ENCODE measurements at regions not wholly inside any gene's neighbourhood (a gene's known extent, or its start where the extent isn't known, plus 50 kb on each side); places are given as distances from the start of the nearest gene placed in this dataset.
A peak's percentile ranks its signal among the peaks of the same experiment; 100 is the strongest.
"Not testable (repeated sequence)": the region's sequence is repeated elsewhere in the genome, so short reads cannot be mapped to it uniquely, and the experiment has no call there.

DNA sequence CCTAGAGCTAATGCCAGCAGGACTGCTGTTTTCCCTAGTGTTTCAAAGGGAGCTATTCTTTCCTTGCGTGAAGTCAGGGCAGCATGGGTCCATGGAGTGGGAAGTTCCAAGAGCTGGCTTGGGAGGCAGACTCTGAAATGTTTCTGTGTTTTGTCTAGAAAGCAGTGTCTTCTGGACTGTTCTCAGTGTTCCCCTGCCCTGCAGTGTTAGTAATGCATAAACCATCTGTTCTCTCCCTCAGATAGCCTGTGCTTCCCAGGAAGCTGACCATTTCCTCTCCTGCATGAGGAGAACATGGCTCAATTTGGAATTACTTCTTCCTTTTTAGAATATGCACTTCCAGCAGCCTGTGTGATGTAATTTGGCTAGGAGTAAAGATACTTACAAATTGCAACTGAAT, 116.7 kb upstream of the CXCL13 start:
- Mint-ChIP-seq H3K9me3 (no peaks in the 10 kb centered on the region), H3K4me1 (no peaks in the 10 kb centered on the region), H3K27ac (no peak overlapping the region), H3K4me3 (no peak overlapping the region), H3K27me3 (peaks cover 37% of the 10 kb centered on the region)
- DNase-seq (no peak), ATAC-seq (no peak)

DNA sequence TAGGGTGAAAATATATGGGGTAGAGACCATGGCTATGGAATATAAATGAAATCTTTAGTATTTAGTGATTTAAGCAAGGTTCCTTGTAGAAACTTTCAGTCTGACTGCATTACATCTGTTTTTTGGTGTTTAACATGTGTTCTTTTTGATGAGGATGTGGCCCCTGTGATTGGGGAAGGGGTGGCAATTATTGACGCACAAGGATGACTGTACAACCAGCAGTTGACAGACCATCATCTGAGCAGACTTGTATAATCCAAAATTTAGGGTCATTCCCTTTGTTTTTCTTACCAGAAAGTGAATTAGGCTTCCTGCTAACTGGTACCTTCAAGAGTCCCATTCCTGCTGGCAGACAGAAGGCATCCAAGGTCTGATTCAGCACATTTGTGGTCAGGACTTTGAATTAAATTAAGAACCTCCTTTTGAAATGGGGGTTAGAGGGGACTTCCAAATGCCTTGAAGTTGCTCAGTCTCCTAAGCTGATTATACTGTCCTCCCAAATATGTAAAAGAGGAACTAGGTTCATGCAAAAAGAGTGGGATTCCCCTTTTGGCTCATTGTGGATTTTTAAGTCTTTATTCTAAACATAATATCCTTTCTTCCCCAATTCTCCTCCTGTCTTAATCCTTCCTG, 112.4 kb upstream of the CXCL13 start:
- H3K27ac Mint-ChIP-seq, result no peak overlapping the region
- peaks cover 33% of the 10 kb centered on the region for H3K27me3 Mint-ChIP-seq

DNA sequence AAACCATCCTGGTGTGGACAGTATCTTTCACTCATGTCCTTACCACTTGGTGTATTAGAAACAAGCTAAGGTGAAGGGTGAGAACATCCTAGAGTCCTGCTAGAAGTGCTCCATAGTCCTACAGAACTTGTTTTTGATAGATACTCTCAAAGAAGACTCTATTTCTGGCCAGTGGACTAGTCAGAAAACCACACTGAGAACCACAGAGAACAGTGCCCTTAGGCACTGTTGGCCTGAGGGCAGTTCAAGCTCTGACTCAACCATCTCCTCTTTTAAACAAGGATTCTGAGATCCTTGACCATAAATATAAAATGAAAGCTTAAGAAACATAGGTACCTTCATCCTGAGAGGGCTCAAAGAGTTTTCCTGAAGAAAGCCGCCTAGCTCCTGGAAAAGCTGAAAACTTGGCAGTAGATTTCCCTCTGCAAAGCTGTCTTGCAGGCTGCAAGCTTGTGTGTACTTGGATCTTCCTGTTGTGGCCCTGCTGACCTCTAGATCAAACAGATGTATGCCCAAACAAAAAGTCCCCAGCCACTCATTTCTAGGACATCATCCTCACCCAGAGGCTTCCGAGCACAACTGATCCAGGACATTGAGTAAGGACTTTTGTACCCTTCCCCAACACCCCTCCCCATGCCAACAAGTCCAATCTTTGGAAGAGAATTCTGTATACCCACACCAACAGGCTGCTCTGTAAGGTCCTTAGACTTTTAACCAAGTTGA, 111.6 kb upstream of the CXCL13 start:
- Mint-ChIP-seq H3K4me3 (no peak overlapping the region), H3K27ac (no peak overlapping the region), H3K27me3 (peaks cover 33% of the 10 kb centered on the region), H3K4me1 (no peaks in the 10 kb centered on the region), H3K9me3 (peaks cover 0 to 9% of the 10 kb centered on the region in 2 donors)
- ATAC-seq (no peak), DNase-seq (no peak)

More for the DNA sequence above, 112.4 kb upstream of the CXCL13 start:
- Mint-ChIP-seq H3K4me3 (no peak overlapping the region), H3K4me1 (no peaks in the 10 kb centered on the region), H3K9me3 (peaks cover 0 to 9% of the 10 kb centered on the region in 2 donors)
- DNase-seq (no peak), ATAC-seq (peak; percentile 40)

DNA sequence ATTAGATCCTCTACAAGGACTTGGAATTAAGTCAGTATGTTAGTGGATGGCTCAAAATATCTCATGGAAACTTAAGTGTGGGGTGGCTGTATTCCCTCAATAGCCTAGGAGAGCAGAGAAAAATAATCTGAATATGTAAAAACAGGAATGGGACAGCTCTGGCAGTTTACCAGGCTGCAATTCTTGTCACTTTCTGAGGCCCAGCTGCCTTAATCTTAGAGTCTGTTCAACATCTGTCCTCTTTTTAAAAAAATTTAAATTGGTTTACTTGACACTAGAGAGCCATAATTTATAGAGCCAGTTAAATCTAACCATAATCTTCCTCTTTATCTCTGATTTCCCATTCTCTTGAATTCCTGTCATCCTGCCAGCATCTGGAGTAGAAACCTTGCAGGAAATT, 109.2 kb upstream of the CXCL13 start:
- no peak for ATAC-seq
- H3K9me3 Mint-ChIP-seq, result peaks cover 0 to 9% of the 10 kb centered on the region in 2 donors
- no peak overlapping the region for H3K4me3 Mint-ChIP-seq
- H3K4me1 Mint-ChIP-seq, result no peaks in the 10 kb centered on the region
- H3K27me3 Mint-ChIP-seq, result peaks cover 38% of the 10 kb centered on the region
- no peak overlapping the region for H3K27ac Mint-ChIP-seq
- DNase-seq, result no peak

DNA sequence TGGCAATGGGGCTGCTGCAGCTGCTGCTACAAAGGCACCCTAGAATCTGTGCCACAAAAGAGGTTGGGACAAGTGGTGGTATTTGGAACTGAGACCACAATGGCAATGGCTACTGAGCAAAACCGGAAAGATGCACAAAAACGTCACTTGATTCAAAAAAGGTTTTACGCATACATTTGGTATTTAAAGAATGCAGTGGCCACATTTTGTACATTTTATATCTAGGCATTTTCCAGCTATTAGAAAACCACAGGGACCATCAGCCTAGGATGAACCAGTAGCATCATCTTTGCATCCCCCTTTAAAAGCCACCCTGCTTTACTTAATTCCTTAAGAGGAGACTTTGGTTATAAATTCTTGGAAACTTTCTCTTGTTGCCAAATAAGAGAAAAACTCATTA, 104.8 kb upstream of the CXCL13 start:
- DNase-seq (no peak), ATAC-seq (no peak)
- Mint-ChIP-seq H3K9me3 (peaks cover 0 to 5% of the 10 kb centered on the region in 2 donors), H3K4me3 (no peak overlapping the region), H3K27ac (no peak overlapping the region), H3K27me3 (peaks cover 30% of the 10 kb centered on the region), H3K4me1 (no peaks in the 10 kb centered on the region)

DNA sequence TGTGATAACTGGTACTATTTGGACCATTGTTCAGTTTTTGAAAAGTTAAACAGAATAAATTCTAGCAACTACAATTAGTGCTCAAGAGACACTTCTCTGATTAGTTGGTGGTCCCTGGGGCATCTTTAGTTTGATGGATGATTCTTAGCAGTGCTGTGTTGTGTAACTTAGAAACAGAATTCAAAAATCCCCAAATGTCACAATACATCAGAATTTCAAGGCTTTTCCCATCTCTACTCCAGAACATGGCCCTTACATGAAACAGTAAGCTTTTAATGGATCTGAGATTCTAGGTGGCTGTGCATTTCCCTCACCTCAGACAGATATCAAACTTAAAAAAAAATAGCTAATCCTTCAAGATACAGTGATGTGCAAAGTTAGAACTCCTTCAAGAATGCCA, 104.4 kb upstream of the CXCL13 start:
- Mint-ChIP-seq H3K4me1 (no peaks in the 10 kb centered on the region), H3K9me3 (peaks cover 0 to 5% of the 10 kb centered on the region in 2 donors)
- no peak for DNase-seq

DNA sequence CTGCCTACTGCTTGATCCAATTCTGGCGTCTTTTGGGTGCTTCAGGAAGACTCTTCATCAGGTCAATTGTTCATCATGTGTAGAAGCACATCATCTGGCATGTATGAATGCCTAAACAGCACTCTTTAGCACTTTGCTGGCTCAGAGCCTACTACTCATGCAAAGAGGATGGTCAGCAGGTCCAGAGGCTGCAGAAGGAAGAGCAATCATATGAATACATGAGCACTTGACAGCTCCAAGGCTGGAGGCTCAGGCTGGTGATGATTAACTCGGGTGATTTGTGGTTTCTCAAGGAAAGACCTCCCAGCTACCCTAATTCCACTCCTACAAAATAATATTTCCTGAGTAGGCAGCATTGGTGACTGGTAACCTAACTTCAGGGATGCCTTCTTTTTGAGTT, 103.8 kb upstream of the CXCL13 start:
- no peak overlapping the region for H3K27ac Mint-ChIP-seq
- H3K9me3 Mint-ChIP-seq, result peaks cover 0 to 2% of the 10 kb centered on the region in 2 donors
- H3K27me3 Mint-ChIP-seq, result peaks cover 29% of the 10 kb centered on the region
- no peak for DNase-seq
- no peaks in the 10 kb centered on the region for H3K4me1 Mint-ChIP-seq
- ATAC-seq, result no peak
- H3K4me3 Mint-ChIP-seq, result no peak overlapping the region

More for the DNA sequence above, 104.4 kb upstream of the CXCL13 start:
- ATAC-seq, result no peak
- Mint-ChIP-seq H3K27me3 (peaks cover 29% of the 10 kb centered on the region), H3K4me3 (no peak overlapping the region), H3K27ac (no peak overlapping the region)

DNA sequence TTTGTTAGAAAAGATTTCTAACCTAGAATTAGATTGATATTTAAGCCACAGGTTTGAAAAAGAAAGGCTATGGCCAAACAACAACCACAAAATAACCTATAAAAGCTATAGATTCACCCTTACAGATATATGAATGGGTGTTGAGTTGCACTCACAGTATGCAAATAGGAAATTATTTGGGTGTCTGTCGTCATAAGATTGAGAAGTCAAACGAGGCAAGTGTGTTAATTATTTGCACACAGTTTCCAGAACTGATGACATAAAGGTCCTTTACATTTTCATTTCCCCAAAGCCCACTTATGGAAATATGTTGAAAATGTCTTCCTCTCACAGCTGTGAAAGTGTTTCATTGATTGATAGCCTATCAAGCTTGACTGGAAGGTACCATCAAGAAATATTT, 101.2 kb upstream of the CXCL13 start:
- ATAC-seq (no peak), DNase-seq (no peak)
- no peak overlapping the region for H3K4me3 Mint-ChIP-seq

DNA sequence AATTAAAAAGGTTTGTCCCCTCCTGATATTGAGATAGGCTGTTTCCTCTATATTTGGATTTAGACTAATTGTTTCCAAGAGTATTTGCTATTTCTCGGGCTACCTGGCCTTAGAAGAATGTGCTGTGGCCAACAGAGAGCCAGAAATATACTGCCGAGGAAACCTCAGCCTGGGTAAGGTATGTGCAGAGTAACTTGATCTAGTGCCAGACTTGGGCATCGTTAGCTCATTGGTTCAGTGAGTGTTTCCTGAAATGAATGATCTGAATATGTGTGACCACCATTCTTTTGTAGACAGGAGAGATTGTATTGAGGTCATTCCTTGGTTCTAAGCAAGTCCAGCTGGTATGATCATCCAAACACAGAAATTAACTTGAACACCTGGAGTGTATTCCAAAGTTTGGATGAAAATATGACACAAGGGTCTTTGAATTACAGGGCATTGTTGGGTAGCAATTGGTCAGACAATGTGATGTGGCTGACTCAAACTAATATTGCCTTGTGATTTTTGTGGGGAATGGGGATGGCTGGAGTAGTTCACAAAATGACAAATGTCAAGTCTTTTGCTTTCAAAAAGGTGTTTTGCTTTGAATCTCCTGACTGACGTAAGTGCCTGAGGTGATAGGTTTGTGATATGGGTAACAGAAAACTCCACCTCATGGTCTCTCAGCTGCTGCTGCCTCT, 100.2 kb upstream of the CXCL13 start:
- Mint-ChIP-seq H3K4me1 (no peaks in the 10 kb centered on the region), H3K4me3 (no peak overlapping the region), H3K27me3 (peaks cover 22% of the 10 kb centered on the region), H3K27ac (peak overlapping the region in 1 of 2 donors; percentile 16), H3K9me3 (no peaks in the 10 kb centered on the region)
- ATAC-seq (peak; percentile 33), DNase-seq (no peak)

More for the DNA sequence above, 101.2 kb upstream of the CXCL13 start:
- Mint-ChIP-seq H3K4me1 (no peaks in the 10 kb centered on the region), H3K9me3 (no peaks in the 10 kb centered on the region), H3K27ac (no peak overlapping the region), H3K27me3 (peaks cover 22% of the 10 kb centered on the region)

DNA sequence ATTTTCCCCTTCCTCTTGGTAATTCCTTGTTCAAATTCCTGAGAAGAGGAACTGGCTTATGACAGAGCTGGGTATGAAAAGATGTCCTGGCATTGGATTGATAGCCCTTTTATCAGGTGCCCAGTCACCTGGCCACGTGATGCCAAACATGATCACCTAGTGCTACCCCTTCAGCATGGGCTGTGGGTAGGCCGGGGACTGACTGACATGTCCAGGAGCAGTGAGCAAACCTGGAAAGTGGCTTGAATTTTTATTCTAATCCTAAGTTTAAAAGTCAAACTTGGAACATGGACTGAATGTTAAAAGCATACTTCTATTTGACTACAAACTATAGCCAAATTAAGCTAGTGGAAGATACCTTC, 99.7 kb upstream of the CXCL13 start:
- Mint-ChIP-seq H3K9me3 (no peaks in the 10 kb centered on the region), H3K4me3 (no peak overlapping the region), H3K27me3 (peaks cover 22% of the 10 kb centered on the region), H3K27ac (peak overlapping the region in 1 of 2 donors; percentile 16), H3K4me1 (no peaks in the 10 kb centered on the region)
- DNase-seq (no peak), ATAC-seq (no peak)

DNA sequence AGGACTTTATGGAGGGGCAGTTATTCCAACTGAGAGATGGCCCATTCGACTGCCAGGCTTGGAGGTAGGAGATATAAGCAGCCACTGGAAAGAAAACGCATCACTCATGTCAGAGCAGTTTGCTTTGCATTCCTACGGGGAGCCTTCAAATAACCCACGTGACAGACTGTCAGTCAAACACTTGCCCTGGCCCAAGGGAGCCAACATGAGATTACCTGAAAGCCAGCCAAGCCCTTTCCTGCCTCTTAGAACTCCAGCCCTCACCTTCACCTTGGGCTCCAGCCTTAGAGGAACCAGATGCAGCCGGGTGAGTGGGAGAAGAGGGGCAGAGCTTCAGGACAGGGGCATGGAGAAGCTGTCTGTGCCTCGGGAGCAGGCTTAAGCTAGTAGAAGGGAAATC, 95.3 kb upstream of the CXCL13 start:
- ATAC-seq (no peak), DNase-seq (no peak)
- Mint-ChIP-seq H3K4me3 (no peak overlapping the region), H3K27ac (no peak overlapping the region), H3K27me3 (no peaks in the 10 kb centered on the region), H3K4me1 (no peaks in the 10 kb centered on the region), H3K9me3 (no peaks in the 10 kb centered on the region)

DNA sequence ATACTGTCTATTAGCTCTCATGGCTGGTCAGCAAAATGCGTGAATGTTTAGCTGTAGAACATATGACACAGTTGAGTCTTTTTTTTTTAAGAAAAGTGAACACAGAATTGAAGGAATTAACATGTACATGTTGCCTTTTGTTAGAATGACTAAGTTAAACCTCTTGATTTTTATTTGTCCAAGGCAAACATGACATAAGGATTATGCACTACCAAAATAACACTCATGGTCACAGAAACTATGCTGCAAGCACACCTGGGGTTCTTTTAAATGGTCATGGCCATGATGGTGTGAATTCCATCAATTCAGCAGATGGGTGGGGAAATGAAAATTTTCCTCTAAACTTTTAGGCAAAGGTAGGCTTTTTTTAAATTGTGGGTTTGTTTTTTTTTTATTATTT, 80.1 kb upstream of the CXCL13 start:
- no peak overlapping the region for H3K4me3 Mint-ChIP-seq
- peaks cover 5 to 6% of the 10 kb centered on the region in 2 donors for H3K9me3 Mint-ChIP-seq
- ATAC-seq, result no peak
- no peak overlapping the region for H3K27ac Mint-ChIP-seq
- H3K4me1 Mint-ChIP-seq, result no peaks in the 10 kb centered on the region
- H3K27me3 Mint-ChIP-seq, result peaks cover 56% of the 10 kb centered on the region
- DNase-seq, result no peak

DNA sequence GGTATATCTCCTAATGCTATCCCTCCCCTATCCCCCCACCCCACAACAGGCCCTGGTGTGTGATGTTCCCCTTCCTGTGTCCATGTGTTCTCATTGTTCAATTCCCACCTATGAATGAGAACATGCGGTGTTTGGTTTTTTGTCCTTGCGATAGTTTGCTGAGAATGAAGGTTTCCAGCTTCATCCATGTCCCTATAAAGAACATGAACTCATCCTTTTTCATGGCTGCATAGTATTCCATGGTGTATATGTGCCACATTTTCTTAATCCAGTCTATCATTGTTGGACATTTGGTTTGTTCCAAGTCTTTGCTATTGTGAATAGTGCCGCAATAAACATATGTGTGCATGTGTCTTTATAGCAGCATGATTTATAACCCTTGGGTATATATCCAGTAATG, 77.7 kb upstream of the CXCL13 start:
- H3K4me1 Mint-ChIP-seq, H3K27ac Mint-ChIP-seq, ATAC-seq, H3K4me3 Mint-ChIP-seq, DNase-seq: not testable (repeated sequence)
- Mint-ChIP-seq H3K9me3 (peaks cover 14 to 22% of the 10 kb centered on the region in 2 donors), H3K27me3 (peaks cover 56% of the 10 kb centered on the region)

DNA sequence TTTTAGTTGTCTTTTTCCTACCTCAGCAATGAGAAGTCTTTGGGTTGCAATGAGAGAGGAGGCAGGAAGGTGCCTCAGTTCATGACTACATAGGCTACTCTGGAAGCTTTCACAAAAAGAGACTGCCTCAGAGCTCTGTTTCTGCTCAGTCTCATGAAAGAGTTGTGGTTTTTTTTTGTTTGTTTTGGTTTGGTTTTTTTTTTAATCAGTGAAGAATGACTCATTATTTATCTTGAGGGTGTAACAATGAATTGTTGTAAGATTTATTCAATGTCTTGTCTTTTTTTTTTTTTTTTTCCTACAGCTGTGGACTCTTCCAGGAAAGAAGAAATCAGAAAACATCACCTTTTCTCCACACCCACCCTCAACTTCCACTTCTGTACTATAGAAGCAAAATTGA, 67.5 kb upstream of the CXCL13 start:
- Mint-ChIP-seq H3K9me3 (peaks cover 0 to 25% of the 10 kb centered on the region in 2 donors), H3K27me3 (peaks cover 62% of the 10 kb centered on the region), H3K4me3 (peak overlapping the region in 1 of 2 donors; percentile 51), H3K27ac (peak overlapping the region in 1 of 2 donors; percentile 70), H3K4me1 (peaks cover 11% of the 10 kb centered on the region)
- DNase-seq, result no peak
- peak; percentile 95 for ATAC-seq

DNA sequence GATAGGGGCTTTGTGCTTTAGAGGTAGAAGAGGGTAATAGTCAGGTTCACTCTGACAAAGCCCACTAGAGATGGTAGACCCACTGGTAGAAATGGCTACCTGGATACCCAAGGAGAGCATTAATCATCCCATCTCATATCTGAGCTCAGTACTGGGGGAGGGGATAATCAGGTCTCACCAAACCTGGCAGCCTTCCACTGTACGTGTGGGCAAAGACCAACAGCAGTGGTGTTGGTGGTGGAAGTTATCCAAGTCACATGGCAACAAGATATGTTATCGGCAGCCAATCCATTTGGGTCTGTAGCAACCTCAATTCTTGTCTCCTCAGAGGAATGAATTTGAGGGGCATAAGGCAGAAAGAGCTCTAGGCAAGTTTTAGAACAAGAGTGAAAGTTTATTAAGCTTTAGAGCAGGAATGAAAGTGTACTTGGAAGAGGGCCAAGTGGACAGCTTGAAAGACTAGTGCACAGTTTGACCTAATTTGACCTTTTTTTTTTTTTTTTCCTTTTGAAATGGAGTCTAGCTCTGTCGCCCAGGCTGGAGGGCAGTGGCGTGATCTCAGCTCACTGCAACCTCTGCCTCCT, 67.0 kb upstream of the CXCL13 start:
- peaks cover 0 to 24% of the 10 kb centered on the region in 2 donors for H3K9me3 Mint-ChIP-seq
- peak in 1 of 2 donors; percentile 26 for DNase-seq
- peaks cover 65% of the 10 kb centered on the region for H3K27me3 Mint-ChIP-seq
- ATAC-seq, result peak; percentile 75
- H3K27ac Mint-ChIP-seq, result peak overlapping the region in 1 of 2 donors; percentile 70
- peak overlapping the region in 1 of 2 donors; percentile 51 for H3K4me3 Mint-ChIP-seq
- peaks cover 11% of the 10 kb centered on the region for H3K4me1 Mint-ChIP-seq

Measured in stimulated activated naive CD8-positive, alpha-beta T cell treated with anti-CD3 and anti-CD28 coated beads, Interleukin-15, amount 100 ng/mL, for 72 hours (primary cell).